Activated T-cell treated with anti-CD3 and anti-CD28 coated beads for 24 hours (primary cell): ENCODE measurements at regions not wholly inside any gene's neighbourhood (a gene's known extent, or its start where the extent isn't known, plus 50 kb on each side); places are given as distances from the start of the nearest gene placed in this dataset.
"Not testable (repeated sequence)": the region's sequence is repeated elsewhere in the genome, so short reads cannot be mapped to it uniquely, and the experiment has no call there.

Experiments used
- DNase-seq: peaks from one replicate; pipeline ENCODE4 v3.0.0-alpha.2; 2020; ENCODE audit warnings: low read depth

DNA sequence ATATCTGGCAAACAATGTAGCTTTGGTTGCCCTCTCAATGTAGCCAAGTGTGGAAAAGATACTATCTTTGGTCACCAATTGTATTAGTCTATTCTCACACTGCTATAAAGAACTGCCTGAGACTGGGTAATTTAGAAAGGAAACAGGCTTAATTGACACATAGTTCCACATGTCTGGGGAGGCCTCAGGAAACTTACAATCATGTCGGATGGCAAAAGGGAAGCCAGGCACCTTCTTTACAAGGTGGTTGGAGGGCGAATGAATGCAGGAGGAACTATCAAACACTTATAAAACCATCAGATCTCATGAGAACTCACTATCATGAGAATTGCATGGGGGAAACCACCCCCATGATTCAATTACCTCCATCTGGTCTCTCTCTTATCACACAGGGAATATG, 133.1 kb upstream of the TBCA start:
- DNase-seq: no peak

- DNase-seq: no peak
These were observed 132.6 kb upstream of the TBCA start for GRCh38 chr5:77908787-77909186.

- DNase-seq: no peak
These were observed 131.6 kb upstream of the TBCA start for GRCh38 chr5:77907786-77908185.

DNA sequence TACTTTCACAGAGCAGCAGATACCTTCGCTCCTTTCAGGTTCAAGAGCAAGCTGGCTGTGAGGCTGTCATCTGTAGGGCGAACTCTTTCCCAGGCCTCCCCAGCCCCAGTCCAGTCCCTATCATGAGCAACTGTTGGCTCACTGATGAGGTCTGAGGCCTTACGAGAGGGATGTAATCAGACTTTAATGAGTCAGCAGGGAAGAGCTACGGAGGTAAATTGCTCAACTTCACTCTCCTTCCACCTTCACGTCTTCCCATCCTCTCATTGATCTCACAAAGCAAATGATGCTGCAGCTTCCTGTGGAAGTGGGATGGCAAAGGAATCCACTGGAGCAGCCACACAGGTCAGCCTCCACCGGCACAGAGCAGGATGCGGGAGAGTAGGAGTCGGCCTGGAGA, 130.7 kb upstream of the TBCA start:
- no peak for DNase-seq

- DNase-seq: no peak
These were observed 128.2 kb upstream of the TBCA start for GRCh38 chr5:77904362-77904761.

GRCh38 chr5:77900691-77901090, 124.6 kb upstream of the TBCA start:
- no peak for DNase-seq

DNA sequence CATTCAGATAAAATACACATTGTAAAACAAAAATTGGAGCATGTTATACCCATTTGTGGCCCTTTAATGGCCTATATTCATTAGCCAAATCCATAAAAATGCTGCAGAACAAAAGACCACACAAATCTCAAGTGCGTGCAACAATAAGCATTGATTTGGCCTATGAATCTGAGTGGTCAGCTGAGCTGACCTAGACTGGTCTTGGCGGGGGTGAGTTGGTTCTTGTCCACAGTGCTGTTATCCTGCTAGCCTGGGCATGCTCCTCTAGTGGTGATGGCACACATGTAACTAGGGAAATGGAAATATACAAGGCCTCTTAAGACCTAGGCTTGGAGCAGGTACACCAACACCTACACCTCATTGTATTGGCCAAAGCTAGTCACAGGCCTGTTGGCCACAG, 122.2 kb upstream of the TBCA start:
- DNase-seq: no peak

GRCh38 chr5:77896338-77896737, 120.2 kb upstream of the TBCA start:
- no peak for DNase-seq

DNA sequence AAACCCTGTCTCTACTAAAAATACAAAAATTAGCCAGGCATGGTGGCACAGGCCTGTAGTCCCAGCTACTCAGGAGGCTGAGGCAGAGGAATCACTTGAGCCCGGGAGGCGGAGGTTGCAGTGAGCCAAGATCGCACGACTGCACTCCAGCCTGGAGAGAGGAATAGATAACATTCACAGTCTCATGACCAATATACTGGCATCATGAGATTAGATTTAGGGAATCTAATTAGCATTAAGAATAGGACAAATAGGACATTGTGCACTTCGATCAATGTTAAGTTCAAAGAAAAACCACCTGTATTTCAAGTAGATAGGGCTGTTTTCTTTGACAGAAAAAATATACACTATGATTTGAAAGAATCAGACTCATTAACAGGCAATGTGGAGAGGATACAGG, 118.0 kb upstream of the TBCA start:
- not testable (repeated sequence) for DNase-seq

DNA sequence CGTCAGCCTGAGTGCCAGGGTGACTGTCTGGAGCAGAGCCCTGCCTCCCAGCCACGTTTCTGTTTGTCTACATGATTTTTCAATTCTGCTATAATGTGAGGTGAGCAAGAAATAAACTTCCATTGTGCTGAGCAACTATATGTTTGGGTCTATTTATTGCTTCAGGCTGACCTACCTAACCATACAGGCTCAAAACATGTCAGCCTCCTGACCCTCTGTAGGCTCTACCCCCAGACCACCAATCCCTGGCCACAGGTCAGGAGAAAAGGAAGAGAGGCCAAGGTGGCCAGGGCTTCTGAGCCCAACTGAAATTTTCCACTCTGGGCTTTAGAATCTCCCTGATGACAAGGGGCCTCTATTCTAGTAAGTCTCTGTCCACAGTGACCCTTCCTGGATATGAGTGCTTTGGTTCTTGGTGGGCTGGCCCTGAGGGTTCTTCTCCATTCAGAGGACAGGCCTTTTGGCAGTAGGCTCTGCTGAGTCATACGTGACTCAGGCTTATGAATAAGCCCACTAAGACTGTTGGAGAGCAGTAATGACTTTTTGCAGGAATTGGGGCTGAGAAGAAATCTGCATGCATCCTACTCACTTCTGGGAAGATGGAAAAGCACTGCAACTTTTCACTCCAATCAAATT, 117.2 kb upstream of the TBCA start:
- no peak for DNase-seq

DNA sequence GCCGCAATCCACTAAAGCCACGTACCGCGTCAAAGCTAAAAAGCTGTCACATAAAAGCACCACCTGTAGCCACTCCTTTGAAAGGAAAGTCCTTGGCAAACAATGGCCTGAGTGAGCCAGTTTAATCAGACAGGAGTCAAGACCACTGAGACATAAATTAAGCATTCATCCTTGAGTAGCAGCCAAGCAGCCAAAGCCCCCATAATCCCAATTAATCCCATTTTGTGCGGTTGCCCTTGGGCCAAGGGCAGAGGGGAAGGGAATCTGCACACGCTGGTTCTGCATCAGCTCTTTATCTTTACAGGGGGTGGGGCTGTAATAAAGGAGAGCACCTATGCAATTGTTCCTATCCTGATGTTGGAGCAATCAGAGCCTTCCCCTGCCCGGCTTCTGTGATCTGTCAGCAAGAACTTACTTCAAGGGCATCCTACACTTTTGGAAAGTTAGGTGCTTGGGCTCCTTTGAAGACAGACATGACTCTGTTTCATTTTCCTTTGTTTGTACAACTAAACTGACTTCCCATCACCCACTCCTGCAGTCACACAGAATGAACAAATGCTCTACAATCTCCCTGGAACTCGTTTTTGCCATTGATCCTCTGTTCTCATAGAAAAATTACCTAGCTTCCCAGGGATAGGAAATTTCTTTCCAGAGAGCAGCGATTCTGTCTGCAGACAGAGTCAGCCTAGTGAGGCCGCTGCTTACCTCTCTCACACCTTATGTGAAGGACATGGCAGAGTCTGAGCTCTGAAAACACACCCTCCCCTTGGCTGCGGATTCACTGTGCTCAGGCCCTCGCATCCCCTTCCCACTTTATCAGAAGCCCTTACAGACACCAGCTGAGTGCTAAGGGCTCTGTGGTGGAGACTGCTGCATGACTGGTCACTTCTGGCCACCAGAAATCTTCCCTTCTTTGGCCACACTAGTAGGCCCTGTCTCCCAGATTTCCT, 116.2 kb upstream of the TBCA start:
- DNase-seq: no peak

DNA sequence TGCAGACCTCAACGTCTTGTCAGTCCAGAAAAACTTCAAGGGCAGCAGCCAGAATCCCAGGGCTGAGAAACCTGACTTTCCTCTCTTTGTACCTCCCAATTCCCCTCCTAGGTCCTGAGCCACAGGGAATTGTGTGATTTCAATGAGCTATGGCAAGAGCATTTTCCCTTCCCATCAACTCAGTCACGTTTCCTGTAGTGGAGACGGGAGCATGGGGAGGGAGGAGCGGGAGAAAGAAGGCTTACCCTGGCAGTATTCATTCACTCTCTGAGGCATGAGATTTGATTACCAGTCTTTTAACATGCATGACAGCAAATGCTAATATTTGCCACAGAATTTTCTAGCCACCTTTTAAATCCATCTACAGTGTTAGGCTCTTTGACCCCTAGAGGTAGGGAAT, 109.4 kb upstream of the TBCA start:
- DNase-seq: no peak

DNA sequence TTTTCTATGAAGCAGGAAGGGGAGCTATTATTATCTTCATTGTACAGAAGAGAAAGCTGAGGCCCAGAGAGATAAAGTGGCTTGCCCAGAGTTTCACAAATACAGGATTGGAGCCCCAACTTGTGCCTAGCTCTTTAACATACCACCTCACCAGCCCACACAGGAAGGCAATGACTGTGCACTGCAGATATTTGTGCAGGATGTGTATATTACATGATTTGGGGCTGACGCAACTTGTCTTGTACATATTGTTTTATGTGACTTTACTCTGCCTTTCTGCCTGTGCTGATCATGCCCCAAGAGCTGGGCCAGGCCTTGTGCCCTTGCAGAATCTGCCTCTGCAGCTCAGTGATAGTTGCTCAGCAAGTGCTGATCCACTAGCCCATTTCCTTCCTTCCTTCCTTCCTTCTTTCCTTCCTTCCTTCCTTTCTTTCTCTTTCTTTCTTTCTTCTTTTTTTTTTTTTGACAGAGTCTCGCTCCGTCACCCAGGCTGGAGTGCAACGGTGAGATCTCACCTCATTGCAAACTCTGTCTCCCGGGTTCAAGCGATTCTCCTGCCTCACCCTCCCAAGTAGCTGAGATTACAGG, 106.6 kb upstream of the TBCA start:
- DNase-seq: no peak

- DNase-seq: no peak
These were observed 105.4 kb upstream of the TBCA start for GRCh38 chr5:77881528-77881927.

- DNase-seq: no peak
These were observed 101.6 kb upstream of the TBCA start for GRCh38 chr5:77877516-77878355.

DNA sequence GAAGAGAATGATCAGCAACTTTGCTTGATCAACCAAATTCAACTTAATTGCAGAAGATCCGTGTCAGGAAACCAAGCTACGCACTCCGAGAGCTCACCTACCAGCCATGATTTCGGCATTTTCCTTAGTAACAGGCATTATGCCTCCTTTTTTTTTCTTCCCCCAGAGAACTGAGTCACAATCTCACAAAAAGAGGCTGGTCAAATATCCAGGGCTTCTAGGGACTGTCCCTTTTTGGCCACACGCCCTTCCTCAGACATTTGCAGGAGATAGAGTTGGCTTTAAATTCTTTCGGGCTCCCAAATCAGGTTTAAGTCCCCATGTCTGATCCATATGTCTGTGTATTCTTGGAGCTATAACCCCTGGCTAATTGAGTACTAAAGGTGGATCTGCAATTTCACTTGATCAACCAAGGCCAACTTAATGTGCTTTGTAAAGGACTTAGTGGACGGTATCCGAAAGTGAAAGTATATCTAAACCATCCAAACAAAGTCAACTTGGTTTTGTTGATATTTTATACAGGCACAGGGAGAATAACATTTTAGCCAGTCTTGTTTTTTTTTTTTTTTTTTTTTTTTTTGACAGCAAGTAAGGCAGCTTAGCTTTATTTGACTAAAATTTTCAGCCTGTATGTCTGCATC, 100.8 kb upstream of the TBCA start:
- DNase-seq: no peak

DNA sequence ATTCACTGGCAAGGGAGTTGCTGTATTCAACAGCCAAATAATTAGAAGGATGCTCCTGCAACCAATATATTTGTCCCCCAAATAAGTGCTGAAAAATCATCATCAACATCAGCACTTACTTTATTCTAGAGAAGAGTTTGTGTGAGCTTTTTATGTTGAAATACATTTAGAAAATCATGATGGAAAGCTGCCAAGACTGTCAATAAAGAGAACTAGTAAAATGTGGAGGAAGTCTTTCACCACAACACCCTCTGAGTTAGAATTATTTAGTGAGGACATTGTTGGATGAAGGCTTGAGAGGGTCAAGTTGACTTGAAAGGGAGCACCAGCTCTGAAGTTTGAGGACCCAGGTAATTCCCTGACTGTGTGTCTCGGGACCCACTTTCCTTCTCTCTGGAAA, 100.2 kb upstream of the TBCA start:
- no peak for DNase-seq

DNA sequence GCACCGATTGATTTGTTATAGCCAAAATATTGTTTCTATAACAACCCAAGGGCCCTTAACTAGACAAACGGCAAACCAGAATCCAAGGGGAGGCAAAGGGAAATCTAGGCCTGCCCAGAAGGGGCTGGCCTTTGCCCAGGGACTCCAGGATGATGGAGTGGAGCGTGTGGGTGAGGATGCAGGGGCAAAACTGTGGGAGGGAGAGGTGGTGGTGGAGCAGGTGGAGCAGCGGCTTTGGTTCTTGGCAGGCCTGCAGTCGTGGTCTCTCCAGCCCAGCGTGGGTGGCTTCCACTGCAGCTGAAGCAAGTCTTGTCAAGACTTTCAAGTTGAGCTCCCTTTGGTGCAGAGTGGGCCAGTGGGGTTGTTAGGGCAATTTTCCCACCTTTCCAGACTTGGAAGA, 98.6 kb upstream of the TBCA start:
- no peak for DNase-seq

DNA sequence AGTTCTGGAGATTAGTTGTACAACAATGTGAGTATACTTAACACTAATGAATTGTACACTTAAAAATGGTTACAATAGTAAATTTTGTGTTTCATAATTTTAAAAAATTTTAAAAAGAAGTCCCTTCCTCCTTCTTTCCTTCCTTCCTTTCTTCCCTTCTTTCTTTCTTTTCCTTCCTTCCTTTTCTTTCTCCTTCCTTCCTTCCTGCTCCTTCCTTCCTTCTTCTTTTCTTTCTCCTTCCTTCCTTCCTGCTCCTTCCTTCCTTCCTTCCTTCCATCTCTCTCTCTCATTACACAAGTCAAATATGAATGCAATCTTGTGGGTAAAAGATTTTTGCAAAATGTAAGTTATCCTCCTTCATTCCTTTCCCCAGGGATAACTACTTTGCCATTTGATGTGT, 97.1 kb upstream of the TBCA start:
- no peak for DNase-seq

DNA sequence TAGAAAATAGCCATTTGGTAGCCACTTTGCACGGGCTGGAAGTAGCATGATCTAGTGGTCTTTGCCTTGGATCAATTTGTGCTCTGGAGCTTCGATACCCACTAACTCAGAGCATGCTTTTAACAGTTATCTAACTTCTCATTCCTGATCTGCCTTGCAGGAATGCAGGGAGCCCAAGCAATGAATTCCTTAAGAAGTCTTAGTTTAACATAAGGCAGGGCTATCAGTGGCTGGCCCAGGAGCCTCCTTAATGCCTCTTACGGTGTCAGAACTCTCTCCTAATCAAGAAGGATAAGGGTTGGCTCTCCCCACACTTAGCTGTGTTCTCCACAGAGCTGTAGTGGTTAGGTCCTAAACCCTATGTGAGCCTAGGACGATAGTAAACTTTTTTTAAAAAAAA, 95.8 kb upstream of the TBCA start:
- DNase-seq: no peak

GRCh38 chr5:77871016-77871415, 94.9 kb upstream of the TBCA start:
- DNase-seq: no peak
